Mammary epithelial cell (primary cell): ENCODE measurements at regions not wholly inside any gene's neighbourhood (a gene's known extent, or its start where the extent isn't known, plus 50 kb on each side); places are given as distances from the start of the nearest gene placed in this dataset.

ENCODE experiments used
- CTCF ChIP-seq, 2 donors: IDR thresholded peaks in 1 of 2; conservative IDR thresholded peaks in 1 of 2; 2 replicates each; pipeline ENCODE4 v1.5.1; 2011 to 2012; ENCODE audit warnings: inconsistent platforms in 2 of 2, low read length in 2 of 2, mild to moderate bottlenecking in 2 of 2, control low read depth in 1 of 2, low read depth in 1 of 2; ENCODE audit not compliant: insufficient read depth in 1 of 2; ENCODE audit errors: extremely low read depth in 1 of 2
- EZH2 ChIP-seq: IDR thresholded peaks from 2 replicates; pipeline ENCODE4 v1.6.1; 2012; ENCODE audit warnings: low read length, inconsistent platforms, borderline replicate concordance

- TF ChIP-seq CTCF (conservative IDR thresholded peaks at IDR 0.05 in 1 of 2, IDR thresholded peaks at IDR 0.05 in 1 of 2; ENCODE audit: extremely low read depth in 1 of 2, insufficient read depth in 1 of 2, low read depth in 1 of 2, low read length in 2 of 2) (no peak), EZH2 (no peak)
These were observed 1414.3 kb upstream of the B3GALT2 start for GRCh38 chr1:194600716-194601115.
